H1 (cell line): ENCODE measurements at regions not wholly inside any gene's neighbourhood (a gene's known extent, or its start where the extent isn't known, plus 50 kb on each side); places are given as distances from the start of the nearest gene placed in this dataset.

ENCODE experiments used
- CTCF ChIA-PET: fragments of 300-600 bp; sonication (Branson Sonifier 250); formaldehyde crosslinking; loops from one replicate; lab custom pipeline; 2021; ENCODE audit not compliant: partially characterized antibody; lab: Charles Lee
- POLR2A ChIA-PET: fragments of 300-600 bp; sonication (Branson Sonifier 250); formaldehyde crosslinking; loops from one replicate; lab custom pipeline; 2021; ENCODE audit warnings: inconsistent platforms; ENCODE audit not compliant: partially characterized antibody; lab: Charles Lee
- DNase-seq, 2 experiments: peaks; one replicate each; pipeline versions ENCODE4 v3.0.0 to v3.0.0-alpha.2; 2010 to 2022; ENCODE audit warnings: low spot score in 2 of 2, low read depth in 1 of 2, mixed read lengths in 1 of 2
- FAIRE-seq: peaks from 2 replicates; lab custom pipeline; 2011; peaks lifted over from hg19 to GRCh38; lab: Jason Lieb, UNC
- H2AFZ ChIP-seq: 2 replicates; pipeline ENCODE4 v1.8.1; 2012; ENCODE audit warnings: low read length, inconsistent platforms
- H2AK5ac ChIP-seq: 2 replicates; pipeline ENCODE4 v1.6.1; 2013; ENCODE audit warnings: low read depth, low read length
- H2BK120ac ChIP-seq: replicated peaks from 2 replicates; pipeline ENCODE3; 2013; ENCODE audit warnings: low read depth, low read length, inconsistent platforms
- H2BK12ac ChIP-seq: 2 replicates; pipeline ENCODE4 v1.6.1; 2013; ENCODE audit warnings: low read depth, low read length
- H2BK15ac ChIP-seq: 2 replicates; pipeline ENCODE4 v1.6.1; 2013; ENCODE audit warnings: low read length
- H2BK20ac ChIP-seq: 2 replicates; pipeline ENCODE4 v1.6.1; 2013; ENCODE audit warnings: low read length
- H2BK5ac ChIP-seq: 2 replicates; pipeline ENCODE4 v1.6.1; 2013; ENCODE audit warnings: low read depth, low read length
- H3K14ac ChIP-seq: 2 replicates; pipeline ENCODE4 v1.6.1; 2013; ENCODE audit warnings: inconsistent platforms; ENCODE audit not compliant: insufficient read length
- H3K18ac ChIP-seq: 2 replicates; pipeline ENCODE4 v1.6.1; 2013; ENCODE audit warnings: low read length; ENCODE audit errors: extremely low read depth
- H3K23ac ChIP-seq: 2 replicates; pipeline ENCODE4 v1.6.1; 2013; ENCODE audit warnings: inconsistent platforms; ENCODE audit not compliant: insufficient read length
- H3K23me2 ChIP-seq: 2 replicates; pipeline ENCODE4 v1.6.1; 2013; ENCODE audit warnings: low read depth, low read length
- H3K27ac ChIP-seq: 2 replicates; pipeline ENCODE4 v1.6.1; 2011; ENCODE audit warnings: low read depth, low read length, inconsistent platforms
- H3K27me3 ChIP-seq, 4 experiments: replicated peaks in 1 of 4; 1 replicate in 1 of 4; 2 replicates in 3 of 4; pipeline versions ENCODE4 v1.6.1 to v1.8.1; 2011 to 2013; ENCODE audit warnings: low read length in 3 of 4, mild to moderate bottlenecking in 3 of 4, inconsistent platforms in 2 of 4, mixed read lengths in 2 of 4, moderate library complexity in 1 of 4; ENCODE audit not compliant: control insufficient read depth in 3 of 4, insufficient read depth in 3 of 4; ENCODE audit errors: extremely low read depth in 1 of 4
- H3K36me3 ChIP-seq, 4 experiments: 2 replicates each; pipeline versions ENCODE4 v1.6.1 to v1.8.1; 2011 to 2013; ENCODE audit warnings: mild to moderate bottlenecking in 4 of 4, low read length in 3 of 4, moderate library complexity in 2 of 4, control low read depth in 1 of 4, inconsistent platforms in 1 of 4; ENCODE audit not compliant: insufficient read depth in 4 of 4, control insufficient read depth in 2 of 4
- H3K4ac ChIP-seq: replicated peaks from 2 replicates; pipeline ENCODE3; 2013; ENCODE audit warnings: low read length, low read depth, mixed read lengths, inconsistent platforms; ENCODE audit not compliant: insufficient read length
- H3K4me1 ChIP-seq, 4 experiments: replicated peaks in 1 of 4; 1 replicate in 1 of 4; 2 replicates in 3 of 4; pipeline versions ENCODE4 v1.6.1 to v1.8.1; 2011 to 2013; ENCODE audit warnings: low read length in 3 of 4, inconsistent platforms in 2 of 4, mixed read lengths in 1 of 4; ENCODE audit not compliant: insufficient read depth in 4 of 4, control insufficient read depth in 3 of 4
- H3K4me2 ChIP-seq, 2 experiments: 2 replicates each; pipeline versions ENCODE4 v1.6.1 to v1.8.1; 2011 to 2013; ENCODE audit warnings: low read depth in 2 of 2, low read length in 2 of 2, control low read depth in 1 of 2, inconsistent platforms in 1 of 2, mild to moderate bottlenecking in 1 of 2; ENCODE audit not compliant: insufficient read depth in 1 of 2
- H3K4me3 ChIP-seq, 4 experiments: fragments of 200-600, 300-600 bp in 1 of 4; sonication (generic), shearing (Covaris generic), sonication (Bioruptor Twin) in 1 of 4; 2 replicates each; pipeline versions ENCODE4 v1.5.1 to v1.8.1; 2011 to 2016; ENCODE audit warnings: low read length in 4 of 4, low read depth in 3 of 4, control low read depth in 2 of 4, inconsistent platforms in 2 of 4, mild to moderate bottlenecking in 2 of 4, mixed read lengths in 1 of 4, moderate library complexity in 1 of 4; ENCODE audit not compliant: insufficient read depth in 2 of 4; ENCODE audit errors: extremely low read depth in 1 of 4
- H3K56ac ChIP-seq: replicated peaks from 2 replicates; pipeline ENCODE3; 2013; ENCODE audit warnings: low read depth, mild to moderate bottlenecking, mixed read lengths, low read length, inconsistent platforms; ENCODE audit not compliant: insufficient read length
- H3K79me1 ChIP-seq: 2 replicates; pipeline ENCODE4 v1.6.1; 2013; ENCODE audit warnings: low read depth, low read length, control low read depth
- H3K79me2 ChIP-seq, 2 experiments: 2 replicates each; pipeline versions ENCODE4 v1.6.1 to v1.8.1; 2012 to 2013; ENCODE audit warnings: low read length in 2 of 2, mild to moderate bottlenecking in 2 of 2, inconsistent platforms in 1 of 2; ENCODE audit not compliant: insufficient read depth in 2 of 2, control insufficient read depth in 1 of 2
- H3K9ac ChIP-seq, 4 experiments: replicated peaks in 1 of 4; 1 replicate in 1 of 4; 2 replicates in 3 of 4; pipeline versions ENCODE4 v1.6.1 to v1.8.1; 2011 to 2013; ENCODE audit warnings: low read depth in 3 of 4, low read length in 3 of 4, control low read depth in 2 of 4, mild to moderate bottlenecking in 2 of 4, moderate library complexity in 2 of 4, inconsistent platforms in 1 of 4; ENCODE audit errors: extremely low read depth in 1 of 4
- H3K9me3 ChIP-seq, 2 experiments: 2 replicates each; pipeline versions ENCODE4 v1.6.1 to v1.8.1; 2012 to 2013; ENCODE audit warnings: mild to moderate bottlenecking in 2 of 2, moderate library complexity in 2 of 2, control low read depth in 1 of 2, inconsistent platforms in 1 of 2, low read depth in 1 of 2, low read length in 1 of 2, mixed read lengths in 1 of 2; ENCODE audit not compliant: insufficient read depth in 2 of 2
- H4K20me1 ChIP-seq, 2 experiments: replicated peaks in 1 of 2; 2 replicates each; pipeline versions ENCODE3 to v1.8.1; 2011 to 2013; ENCODE audit warnings: inconsistent platforms in 2 of 2, low read length in 2 of 2, mild to moderate bottlenecking in 1 of 2; ENCODE audit not compliant: insufficient read depth in 2 of 2, control insufficient read depth in 1 of 2
- H4K5ac ChIP-seq: 2 replicates; pipeline ENCODE4 v1.6.1; 2013; ENCODE audit warnings: low read length, low read depth, mixed read lengths, inconsistent platforms; ENCODE audit not compliant: insufficient read length
- H4K8ac ChIP-seq: 2 replicates; pipeline ENCODE4 v1.8.0; 2013; ENCODE audit warnings: mild to moderate bottlenecking, moderate library complexity, low read length, inconsistent platforms; ENCODE audit not compliant: insufficient read depth; ENCODE audit errors: extremely low read depth
- H4K91ac ChIP-seq: replicated peaks from 2 replicates; pipeline ENCODE3; 2013; ENCODE audit warnings: low read length, mixed read lengths, inconsistent platforms; ENCODE audit not compliant: insufficient read length
- ATF3 ChIP-seq: IDR thresholded peaks from 2 replicates; pipeline ENCODE4 v1.6.1; 2011; ENCODE audit warnings: low read depth, mild to moderate bottlenecking, low read length; ENCODE audit not compliant: insufficient read depth
- CTBP2 ChIP-seq: IDR thresholded peaks from 2 replicates; pipeline ENCODE4 v1.7.0; 2011; ENCODE audit warnings: borderline replicate concordance, mild to moderate bottlenecking, moderate library complexity, mixed read lengths, low read length; ENCODE audit not compliant: insufficient read depth, insufficient read length
- GTF2F1 ChIP-seq: IDR thresholded peaks from 2 replicates; pipeline ENCODE4 v1.6.1; 2012; ENCODE audit warnings: low read depth, low read length, improper control_type of control experiment, borderline replicate concordance
- NANOG ChIP-seq: IDR thresholded peaks from 2 replicates; pipeline ENCODE4 v1.6.1; 2011; ENCODE audit warnings: low read length, low read depth, mild to moderate bottlenecking, inconsistent platforms; ENCODE audit not compliant: insufficient read depth, poor library complexity, severe bottlenecking
- POU5F1 ChIP-seq: IDR thresholded peaks from 2 replicates; pipeline ENCODE4 v1.6.1; 2011; ENCODE audit warnings: low read depth, mild to moderate bottlenecking, low read length, moderate library complexity
- RBBP5 ChIP-seq: IDR thresholded peaks from 2 replicates; pipeline ENCODE4 v1.7.1; 2012; ENCODE audit warnings: low read depth, mild to moderate bottlenecking, inconsistent platforms, low read length, moderate library complexity, borderline replicate concordance
- SIN3A ChIP-seq, 2 experiments: IDR thresholded peaks in 1 of 2; conservative IDR thresholded peaks in 1 of 2; 2 replicates each; pipeline ENCODE4 v1.6.1; 2011 to 2012; ENCODE audit warnings: low read length in 2 of 2, improper control_type of control experiment in 1 of 2, low read depth in 1 of 2, mild to moderate bottlenecking in 1 of 2
- TAF7 ChIP-seq: optimal IDR thresholded peaks from 2 replicates; pipeline ENCODE3; 2011; ENCODE audit warnings: low read depth, mild to moderate bottlenecking, inconsistent platforms, low read length, moderate library complexity, borderline replicate concordance
- WGBS, 2 experiments: shearing (Covaris generic) in 1 of 2; methylation state at CpG; one replicate each; pipeline versions ENCODE4 v1.1.6 to v1.1.7; 2013 to 2015; ENCODE audit warnings: low lambda C conversion rate in 2 of 2, mixed read lengths in 2 of 2, inconsistent platforms in 1 of 2, low coverage in 1 of 2, missing lambda C conversion rate in 1 of 2; ENCODE audit not compliant: insufficient replicate concordance in 2 of 2, insufficient coverage in 1 of 2, insufficient read length in 1 of 2; ENCODE audit errors: extremely low coverage in 1 of 2, missing lambda C conversion rate in 1 of 2; 5-methylcytosine and 5-hydroxymethylcytosine counted together
- TF ChIP-seq, protein P1 (sequence below): IDR thresholded peaks from 2 replicates; pipeline ENCODE4 v1.6.1; 2012; ENCODE audit warnings: low read length, inconsistent platforms
- TF ChIP-seq, protein P2 (sequence below): IDR thresholded peaks from 2 replicates; pipeline ENCODE4 v1.6.1; 2012; ENCODE audit warnings: inconsistent platforms

- Histone ChIP-seq H4K8ac (no peak overlapping the region), H3K9me3 (no peaks in the 10 kb centered on the region; a peak in 1 of 4 replicates), H3K4me1 (peaks cover 2 to 10% (median 6%) of the 10 kb centered on the region in 4 experiments; a peak in 4 of 7 replicates), H3K27ac (no peak overlapping the region), H3K4ac (no peak overlapping the region), H3K23me2 (no peaks in the 10 kb centered on the region), H3K27me3 (no peaks in the 10 kb centered on the region), H2BK120ac (peak overlapping the region; percentile 61), H4K91ac (peak overlapping the region; percentile 1), H2BK15ac (0 out of 2 replicates have a peak overlapping the region, but pooled peaks have one; percentile 3), H3K18ac (0 out of 2 replicates have a peak overlapping the region, but pooled peaks have one; percentile 63), H3K79me1 (no peaks in the 10 kb centered on the region), H3K79me2 (no peaks in the 10 kb centered on the region), H4K20me1 (no peaks in the 10 kb centered on the region), H3K56ac (no peak overlapping the region), H2AK5ac (no peak overlapping the region), H3K9ac (no peak overlapping the region), H2AFZ (peak overlapping the region; percentile 69; the same call in 1 of the 2 replicates), H4K5ac (no peak overlapping the region), H3K4me3 (no peak overlapping the region), H3K36me3 (no peaks in the 10 kb centered on the region), H3K23ac (no peak overlapping the region), H2BK5ac (no peak overlapping the region; the same call in 1 of the 2 replicates), H3K14ac (no peak overlapping the region), H3K4me2 (no peak overlapping the region), H2BK12ac (peak overlapping the region; percentile 89; the same call in 1 of the 2 replicates), H2BK20ac (peak overlapping the region; percentile 8; the same call in 1 of the 2 replicates)
- WGBS, 2 experiments, result 96% methylated on average over 2 of the region's 2 CpGs; no CpG with 5 or more reads in 1 of the 2 experiments
- FAIRE-seq, result no peak
- ChIA-PET POLR2A (no interaction called here), CTCF (interaction anchor here (1.0 kb wide), 1 partner anchor 8 kb away, joined by 3 read pairs; no protein-coding TSS in a partner anchor)
- no peak for DNase-seq
- TF ChIP-seq, protein P1, sequence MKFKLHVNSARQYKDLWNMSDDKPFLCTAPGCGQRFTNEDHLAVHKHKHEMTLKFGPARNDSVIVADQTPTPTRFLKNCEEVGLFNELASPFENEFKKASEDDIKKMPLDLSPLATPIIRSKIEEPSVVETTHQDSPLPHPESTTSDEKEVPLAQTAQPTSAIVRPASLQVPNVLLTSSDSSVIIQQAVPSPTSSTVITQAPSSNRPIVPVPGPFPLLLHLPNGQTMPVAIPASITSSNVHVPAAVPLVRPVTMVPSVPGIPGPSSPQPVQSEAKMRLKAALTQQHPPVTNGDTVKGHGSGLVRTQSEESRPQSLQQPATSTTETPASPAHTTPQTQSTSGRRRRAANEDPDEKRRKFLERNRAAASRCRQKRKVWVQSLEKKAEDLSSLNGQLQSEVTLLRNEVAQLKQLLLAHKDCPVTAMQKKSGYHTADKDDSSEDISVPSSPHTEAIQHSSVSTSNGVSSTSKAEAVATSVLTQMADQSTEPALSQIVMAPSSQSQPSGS, result no peak
- TF ChIP-seq, protein P2, sequence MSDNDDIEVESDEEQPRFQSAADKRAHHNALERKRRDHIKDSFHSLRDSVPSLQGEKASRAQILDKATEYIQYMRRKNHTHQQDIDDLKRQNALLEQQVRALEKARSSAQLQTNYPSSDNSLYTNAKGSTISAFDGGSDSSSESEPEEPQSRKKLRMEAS, result no peak
- TF ChIP-seq RBBP5 (no peak), ATF3 (no peak), GTF2F1 (no peak), POU5F1 (no peak), TAF7 (no peak), SIN3A (conservative IDR thresholded peaks at IDR 0.05 in 1 of 2, IDR thresholded peaks at IDR 0.05 in 1 of 2; ENCODE audit: low read depth in 1 of 2, low read length in 2 of 2) (no peak), NANOG (no peak), CTBP2 (no peak)
Observed at GRCh38 chr4:103423261-103423660, 225.1 kb upstream of the CENPE start.
